Stomach (tissue), 8 donors: ENCODE measurements at regions not wholly inside any gene's neighbourhood (a gene's known extent, or its start where the extent isn't known, plus 50 kb on each side); places are given as distances from the start of the nearest gene placed in this dataset.

Source experiments
- DNase-seq, 2 donors: peaks; one replicate each; pipeline versions ENCODE4 v3.0.0 to v3.0.0-alpha.2; 2013 to 2019
- H3K27ac ChIP-seq, 5 donors: fragments of 200-600 bp in 4 of 5; sonication (generic) in 4 of 5; one replicate each; pipeline ENCODE4 v1.5.1; 2013 to 2019; ENCODE audit warnings: mild to moderate bottlenecking in 1 of 5, moderate library complexity in 1 of 5
- H3K27me3 ChIP-seq, 3 donors: fragments of 200-600 bp; sonication (generic); one replicate each; pipeline ENCODE4 v1.5.1; 2017 to 2019; ENCODE audit warnings: mixed run types in 1 of 3
- H3K36me3 ChIP-seq, 4 donors: fragments of 200-600 bp; sonication (generic); 1 replicate in 3 of 4; 2 replicates in 1 of 4; pipeline ENCODE4 v1.5.1; 2016 to 2019
- H3K4me1 ChIP-seq, 4 donors: fragments of 200-600 bp; sonication (generic); one replicate each; pipeline ENCODE4 v1.5.1; 2016 to 2019
- H3K4me3 ChIP-seq, 4 donors: fragments of 200-600 bp; sonication (generic) in 3 of 4; one replicate each; pipeline ENCODE4 v1.5.1; 2016 to 2019; ENCODE audit warnings: mild to moderate bottlenecking in 1 of 4
- H3K9me3 ChIP-seq, 4 donors: fragments of 200-600 bp; sonication (generic); one replicate each; pipeline ENCODE4 v1.5.1; 2016 to 2019
- CTCF ChIP-seq, 7 experiments: fragments of 450-650 bp in 4 of 7; fragments of 200-600 bp in 3 of 7; sonication (generic) in 3 of 7; IDR thresholded peaks; one replicate each; pipeline ENCODE4 v1.5.1; 2016 to 2019; ENCODE audit warnings: antibody characterized with exemption in 7 of 7, control low read depth in 2 of 7, mild to moderate bottlenecking in 1 of 7
- EP300 ChIP-seq: sonication (generic); formaldehyde crosslinking; IDR thresholded peaks from one replicate; pipeline ENCODE4 v1.6.1; 2017; ENCODE audit warnings: antibody characterized with exemption
- POLR2A ChIP-seq, 4 donors: fragments of 450-650 bp; IDR thresholded peaks; one replicate each; pipeline ENCODE4 v1.6.1; 2016; ENCODE audit warnings: antibody characterized with exemption in 4 of 4, control low read depth in 2 of 4, mild to moderate bottlenecking in 1 of 4, moderate library complexity in 1 of 4
- POLR2AphosphoS5 ChIP-seq, 3 donors: sonication (generic); formaldehyde crosslinking; IDR thresholded peaks; one replicate each; pipeline ENCODE4 v1.6.1; 2016; ENCODE audit warnings: antibody characterized with exemption in 3 of 3
- WGBS, 5 donors: extraction: QIAGEN DNeasy Blood & Tissue Kit in 3 of 5; methylation state at CpG; one replicate each; pipeline versions ENCODE4 v1.1.5 to v1.1.7; 2013 to 2018; 5-methylcytosine and 5-hydroxymethylcytosine counted together
- intact Hi-C: fragments of 100-400 bp; cut with DNase I; formaldehyde crosslinking; loops from one replicate; pipeline ENCODE4 v1.15.1; 2023; ENCODE audit warnings: low total_unique reads
- donor health status: healthy with polysubstance abuse.
- donor health status: Bipolar disorder and iron deficiency.
- donor health status: healthy.

- Histone ChIP-seq H3K27ac (no peak overlapping the region), H3K4me1 (no peaks in the 10 kb centered on the region), H3K36me3 (no peaks in the 10 kb centered on the region), H3K9me3 (peaks cover 0 to 6% (median 2%) of the 10 kb centered on the region in 4 donors), H3K4me3 (no peak overlapping the region), H3K27me3 (no peaks in the 10 kb centered on the region)
- no peak for DNase-seq
- intact Hi-C loops: no loop called here
- WGBS, 5 donors: 25 to 64% (median 44%) methylated on average over 1 of the region's 1 CpG
- no peak for TF ChIP-seq POLR2A (IDR thresholded peaks at IDR 0.05)
- no peak for TF ChIP-seq CTCF (IDR thresholded peaks at IDR 0.05)
- no peak for TF ChIP-seq EP300
- no peak for TF ChIP-seq POLR2AphosphoS5 (IDR thresholded peaks at IDR 0.05)
Observed at GRCh38 chrX:4831574-4831973, 1118.1 kb upstream of the PRKX start.

- Histone ChIP-seq H3K9me3 (peaks cover 0 to 6% (median 2%) of the 10 kb centered on the region in 4 donors), H3K27me3 (no peaks in the 10 kb centered on the region), H3K4me3 (no peak overlapping the region), H3K36me3 (no peaks in the 10 kb centered on the region), H3K27ac (peak overlapping the region in 2 of 5 donors; percentile 9 to 35), H3K4me1 (no peaks in the 10 kb centered on the region)
- TF ChIP-seq CTCF (IDR thresholded peaks at IDR 0.05): no peak
- peak in 1 of 3 donors; percentile 38 for TF ChIP-seq POLR2AphosphoS5 (IDR thresholded peaks at IDR 0.05)
- 32 to 55% (median 52%) methylated on average over 8 to 9 of the region's 9 CpGs for WGBS, 5 donors
- intact Hi-C loops: no loop called here
- DNase-seq: peak in 1 of 2 donors; percentile 80
Observed at GRCh38 chrX:4830880-4831557, 1117.6 kb upstream of the PRKX start.

GRCh38 chrX:4825550-4825949 is 1112.1 kb upstream of the PRKX start:
- no peak overlapping the region for H3K27ac ChIP-seq
- H3K9me3 ChIP-seq: no peaks in the 10 kb centered on the region
- no peak overlapping the region for H3K4me3 ChIP-seq
- no peaks in the 10 kb centered on the region for H3K36me3 ChIP-seq
- peak in 1 of 2 donors; percentile 11 for DNase-seq
- H3K27me3 ChIP-seq: no peaks in the 10 kb centered on the region
- no peak for TF ChIP-seq POLR2A (IDR thresholded peaks at IDR 0.05)
- no peak for TF ChIP-seq POLR2AphosphoS5 (IDR thresholded peaks at IDR 0.05)
- no peak for TF ChIP-seq CTCF (IDR thresholded peaks at IDR 0.05)
- TF ChIP-seq EP300: no peak
- no peaks in the 10 kb centered on the region for H3K4me1 ChIP-seq
- WGBS, 5 donors: 58 to 88% (median 78%) methylated on average over 3 of the region's 3 CpGs
- intact Hi-C loops: no loop called here

- peaks cover 0 to 11% (median 3%) of the 10 kb centered on the region in 4 donors for H3K9me3 ChIP-seq
- H3K4me1 ChIP-seq: no peaks in the 10 kb centered on the region
- no peak overlapping the region for H3K4me3 ChIP-seq
- 63 to 81% (median 69%) methylated on average over 4 of the region's 4 CpGs for WGBS, 5 donors
- TF ChIP-seq POLR2AphosphoS5 (IDR thresholded peaks at IDR 0.05) (no peak), POLR2A (IDR thresholded peaks at IDR 0.05) (no peak), CTCF (IDR thresholded peaks at IDR 0.05) (no peak), EP300 (no peak)
- intact Hi-C loops: no loop called here
- no peaks in the 10 kb centered on the region for H3K27me3 ChIP-seq
- DNase-seq: no peak
- no peak overlapping the region for H3K27ac ChIP-seq
- H3K36me3 ChIP-seq: no peaks in the 10 kb centered on the region
Observed at GRCh38 chrX:4809571-4809970, 1096.1 kb upstream of the PRKX start.
